Neural cell (in vitro differentiated cells): ENCODE measurements at regions not wholly inside any gene's neighbourhood (a gene's known extent, or its start where the extent isn't known, plus 50 kb on each side); places are given as distances from the start of the nearest gene placed in this dataset.

ENCODE experiments used
- H2AFZ ChIP-seq: fragments of 200-600, 300-800 bp; sonication (generic), shearing (Covaris generic); 2 replicates; pipeline ENCODE4 v1.6.0; 2014; ENCODE audit warnings: low read depth, mild to moderate bottlenecking, antibody characterized with exemption, low read length, moderate library complexity
- H3F3A ChIP-seq: fragments of 200-600 bp; shearing (Covaris generic); 2 replicates; pipeline ENCODE4 v1.6.1; 2016; ENCODE audit warnings: mild to moderate bottlenecking, moderate library complexity, mixed read lengths, antibody characterized with exemption, low read length; ENCODE audit not compliant: insufficient read depth, poor library complexity, severe bottlenecking
- H3K27ac ChIP-seq: fragments of 200-600, 300-800 bp; sonication (generic), shearing (Covaris generic); 2 replicates; pipeline ENCODE4 v1.5.1; 2014; ENCODE audit warnings: mild to moderate bottlenecking, low read length, moderate library complexity
- H3K27me3 ChIP-seq: fragments of 300-800, 200-600 bp; sonication (generic), shearing (Covaris generic); 2 replicates; pipeline ENCODE4 v1.6.0; 2014; ENCODE audit warnings: mild to moderate bottlenecking, low read depth, low read length, moderate library complexity; ENCODE audit not compliant: insufficient read depth
- H3K36me3 ChIP-seq: fragments of 300-800, 200-600 bp; sonication (generic), shearing (Covaris generic); 2 replicates; pipeline ENCODE4 v1.5.1; 2014; ENCODE audit warnings: mild to moderate bottlenecking, antibody characterized with exemption, low read length, moderate library complexity; ENCODE audit not compliant: insufficient read depth
- H3K4me2 ChIP-seq: fragments of 300-800, 200-600 bp; sonication (generic), shearing (Covaris generic); 2 replicates; pipeline ENCODE4 v1.6.0; 2014; ENCODE audit warnings: mild to moderate bottlenecking, low read length
- H3K4me3 ChIP-seq: fragments of 300-800, 200-600 bp; sonication (generic), shearing (Covaris generic); 2 replicates; pipeline ENCODE4 v1.5.1; 2014; ENCODE audit warnings: mild to moderate bottlenecking, low read length, moderate library complexity
- H3K79me2 ChIP-seq: fragments of 200-600 bp; shearing (Covaris generic); replicated peaks from 2 replicates; pipeline ENCODE4 v1.6.0; 2014; ENCODE audit warnings: mild to moderate bottlenecking, low read length, moderate library complexity; ENCODE audit not compliant: insufficient read depth
- H3K9ac ChIP-seq: fragments of 300-800, 200-600 bp; sonication (generic), shearing (Covaris generic); 2 replicates; pipeline ENCODE4 v1.6.1; 2016; ENCODE audit warnings: mild to moderate bottlenecking, low read length, mixed read lengths
- H3K9me2 ChIP-seq: fragments of 200-600 bp; shearing (Covaris generic); 2 replicates; pipeline ENCODE4 v1.6.1; 2016; ENCODE audit warnings: mild to moderate bottlenecking, low read length, mixed read lengths; ENCODE audit not compliant: insufficient read depth
- H3K9me3 ChIP-seq: fragments of 200-600, 300-800 bp; sonication (generic), shearing (Covaris generic); 2 replicates; pipeline ENCODE4 v1.6.1; 2016; ENCODE audit warnings: mild to moderate bottlenecking, mixed run types, low read length, moderate library complexity, mixed read lengths
- H4K20me1 ChIP-seq: fragments of 200-600 bp; shearing (Covaris generic); 2 replicates; pipeline ENCODE4 v1.6.1; 2016; ENCODE audit warnings: mild to moderate bottlenecking, mixed run types; ENCODE audit not compliant: insufficient read depth
- CTCF ChIP-seq: fragments of 450-650 bp; IDR thresholded peaks from 2 replicates; pipeline ENCODE4 v1.5.1; 2014; ENCODE audit warnings: antibody characterized with exemption, mild to moderate bottlenecking, moderate library complexity; ENCODE audit not compliant: poor library complexity, severe bottlenecking
- EP300 ChIP-seq: fragments of 450-650 bp; conservative IDR thresholded peaks from 2 replicates; pipeline ENCODE4 v1.6.1; 2014; ENCODE audit warnings: antibody characterized with exemption, mild to moderate bottlenecking, moderate library complexity; ENCODE audit not compliant: poor library complexity, severe bottlenecking
- EZH2 ChIP-seq: fragments of 200-600, 300-800 bp; shearing (Covaris generic), sonication (generic); IDR thresholded peaks from 2 replicates; pipeline ENCODE4 v1.6.1; 2014; ENCODE audit warnings: antibody characterized with exemption, low read length, borderline replicate concordance, mild to moderate bottlenecking; ENCODE audit not compliant: insufficient read depth, poor library complexity, severe bottlenecking
- MXI1 ChIP-seq: fragments of 450-650 bp; conservative IDR thresholded peaks from 2 replicates; pipeline ENCODE4 v1.6.1; 2014; ENCODE audit warnings: antibody characterized with exemption, mild to moderate bottlenecking; ENCODE audit not compliant: poor library complexity, severe bottlenecking
- POLR2AphosphoS5 ChIP-seq: IDR thresholded peaks from 2 replicates; pipeline ENCODE4 v1.6.1; 2012
- RAD21 ChIP-seq: fragments of 450-650 bp; conservative IDR thresholded peaks from 2 replicates; pipeline ENCODE4 v1.6.1; 2014; ENCODE audit warnings: antibody characterized with exemption, mild to moderate bottlenecking, moderate library complexity
- REST ChIP-seq: IDR thresholded peaks from 2 replicates; pipeline ENCODE4 v1.6.1; 2012; ENCODE audit warnings: borderline replicate concordance
- SMC3 ChIP-seq: fragments of 450-650 bp; conservative IDR thresholded peaks from 2 replicates; pipeline ENCODE4 v1.6.1; 2014; ENCODE audit warnings: antibody characterized with exemption, mild to moderate bottlenecking, moderate library complexity; ENCODE audit not compliant: poor library complexity
- TAF1 ChIP-seq: IDR thresholded peaks from 2 replicates; pipeline ENCODE4 v1.6.1; 2012; ENCODE audit warnings: low read depth

- H3K9me3 ChIP-seq, result no peaks in the 10 kb centered on the region
- H3K27ac ChIP-seq, result no peak overlapping the region
- H3K27me3 ChIP-seq, result no peaks in the 10 kb centered on the region
Observed at GRCh38 chr2:144593803-144594202, 73.9 kb upstream of the ZEB2 start.

GRCh38 chr2:144592500-144593256, 72.8 kb upstream of the ZEB2 start:
- no peak overlapping the region for H3K27ac ChIP-seq
- H3K36me3 ChIP-seq, result no peaks in the 10 kb centered on the region
- H3K27me3 ChIP-seq, result no peaks in the 10 kb centered on the region
- no peaks in the 10 kb centered on the region for H3K9me3 ChIP-seq
- H3K9me2 ChIP-seq, result no peaks in the 10 kb centered on the region
- H3K4me2 ChIP-seq, result no peak overlapping the region
- TF ChIP-seq SMC3 (no peak), MXI1 (no peak), REST (no peak), TAF1 (no peak), POLR2AphosphoS5 (no peak), EP300 (no peak), RAD21 (no peak)
- no peak overlapping the region for H3K4me3 ChIP-seq
- no peak overlapping the region for H3K9ac ChIP-seq
- no peaks in the 10 kb centered on the region for H4K20me1 ChIP-seq
- H3K79me2 ChIP-seq, result no peaks in the 10 kb centered on the region
- H3F3A ChIP-seq, result no peaks in the 10 kb centered on the region
- H2AFZ ChIP-seq, result no peak overlapping the region

More at GRCh38 chr2:144593803-144594202, 73.9 kb upstream of the ZEB2 start:
- H4K20me1 ChIP-seq, result no peaks in the 10 kb centered on the region
- no peak overlapping the region for H3K9ac ChIP-seq
- H3F3A ChIP-seq, result no peaks in the 10 kb centered on the region
- H3K4me3 ChIP-seq, result no peak overlapping the region
- TF ChIP-seq POLR2AphosphoS5 (no peak), MXI1 (no peak)
- no peaks in the 10 kb centered on the region for H3K9me2 ChIP-seq
- no peaks in the 10 kb centered on the region for H3K79me2 ChIP-seq
- no peaks in the 10 kb centered on the region for H3K36me3 ChIP-seq
- H3K4me2 ChIP-seq, result no peak overlapping the region
- no peak overlapping the region for H2AFZ ChIP-seq

GRCh38 chr2:144587306-144587705, 67.4 kb upstream of the ZEB2 start:
- H3K9me2 ChIP-seq, result no peaks in the 10 kb centered on the region

More at GRCh38 chr2:144587306-144587705, 67.4 kb upstream of the ZEB2 start:
- no peak overlapping the region for H2AFZ ChIP-seq
- no peaks in the 10 kb centered on the region for H3K9me3 ChIP-seq
- H3K4me3 ChIP-seq, result no peak overlapping the region
- no peak overlapping the region for H3K27ac ChIP-seq
- H3K36me3 ChIP-seq, result no peaks in the 10 kb centered on the region
- no peak overlapping the region for H3K4me2 ChIP-seq
- no peak for TF ChIP-seq EP300
- TF ChIP-seq CTCF, result no peak
- no peak for TF ChIP-seq REST
- no peak for TF ChIP-seq RAD21
- TF ChIP-seq MXI1, result no peak
- no peak for TF ChIP-seq SMC3
- TF ChIP-seq TAF1, result no peak
- no peak for TF ChIP-seq POLR2AphosphoS5
- no peak for TF ChIP-seq EZH2
- H3F3A ChIP-seq, result no peaks in the 10 kb centered on the region
- no peak overlapping the region for H3K9ac ChIP-seq
- no peaks in the 10 kb centered on the region for H4K20me1 ChIP-seq
- H3K79me2 ChIP-seq, result no peaks in the 10 kb centered on the region
- H3K27me3 ChIP-seq, result no peaks in the 10 kb centered on the region
